Astrocyte (in vitro differentiated cells and primary cell): ENCODE measurements at regions not wholly inside any gene's neighbourhood (a gene's known extent, or its start where the extent isn't known, plus 50 kb on each side); places are given as distances from the start of the nearest gene placed in this dataset.

Source experiments
- DNase-seq: peaks from one replicate; pipeline ENCODE4 v3.0.0-alpha.2; 2010; ENCODE audit warnings: low read depth
- FAIRE-seq: peaks from 2 replicates; lab custom pipeline; 2011; peaks lifted over from hg19 to GRCh38; lab: Jason Lieb, UNC
- H2AFZ ChIP-seq: 2 replicates; pipeline ENCODE4 v1.6.0; 2012; ENCODE audit warnings: low read depth, low read length, inconsistent platforms
- H3K27ac ChIP-seq: 2 replicates; pipeline ENCODE4 v1.5.1; 2011; ENCODE audit warnings: low read depth, low read length, inconsistent platforms
- H3K27me3 ChIP-seq: 2 replicates; pipeline ENCODE4 v1.6.0; 2011; ENCODE audit warnings: low read length, inconsistent platforms; ENCODE audit not compliant: insufficient read depth
- H3K36me3 ChIP-seq: 2 replicates; pipeline ENCODE4 v1.5.1; 2011; ENCODE audit warnings: low read length, inconsistent platforms; ENCODE audit not compliant: insufficient read depth
- H3K4me1 ChIP-seq: 2 replicates; pipeline ENCODE4 v1.5.1; 2011; ENCODE audit warnings: low read length, inconsistent platforms; ENCODE audit not compliant: insufficient read depth
- H3K4me2 ChIP-seq: 2 replicates; pipeline ENCODE4 v1.6.0; 2012; ENCODE audit warnings: low read length, inconsistent platforms
- H3K4me3 ChIP-seq: 2 replicates; pipeline ENCODE4 v1.5.1; 2011; ENCODE audit warnings: low read depth, mild to moderate bottlenecking, low read length, inconsistent platforms; ENCODE audit not compliant: insufficient read depth
- H3K79me2 ChIP-seq: 2 replicates; pipeline ENCODE4 v1.6.0; 2012; ENCODE audit warnings: mild to moderate bottlenecking, low read length, inconsistent platforms; ENCODE audit not compliant: insufficient read depth
- H3K9ac ChIP-seq: 2 replicates; pipeline ENCODE4 v1.6.0; 2012; ENCODE audit warnings: mild to moderate bottlenecking, low read length, inconsistent platforms
- H3K9me3 ChIP-seq: 2 replicates; pipeline ENCODE4 v1.5.1; 2012; ENCODE audit warnings: low read depth, mild to moderate bottlenecking, low read length, inconsistent platforms; ENCODE audit not compliant: insufficient read depth
- H4K20me1 ChIP-seq: 2 replicates; pipeline ENCODE4 v1.6.0; 2012; ENCODE audit warnings: low read length, inconsistent platforms; ENCODE audit not compliant: insufficient read depth
- H3K27ac Mint-ChIP-seq: one replicate; pipeline ENCODE4 v1.8.0; 2021; ENCODE audit warnings: mild to moderate bottlenecking, mixed read lengths; ENCODE audit not compliant: unreplicated experiment
- H3K27me3 Mint-ChIP-seq: one replicate; pipeline ENCODE4 v1.8.0; 2021; ENCODE audit warnings: low read depth, mixed read lengths; ENCODE audit not compliant: unreplicated experiment
- H3K36me3 Mint-ChIP-seq: one replicate; pipeline ENCODE4 v1.8.0; 2021; ENCODE audit warnings: low read depth, mixed read lengths; ENCODE audit not compliant: unreplicated experiment
- H3K4me1 Mint-ChIP-seq: one replicate; pipeline ENCODE4 v1.8.0; 2021; ENCODE audit warnings: low read depth, mixed read lengths; ENCODE audit not compliant: unreplicated experiment
- H3K4me3 Mint-ChIP-seq: one replicate; pipeline ENCODE4 v1.8.0; 2021; ENCODE audit warnings: mild to moderate bottlenecking, moderate library complexity, mixed read lengths; ENCODE audit not compliant: unreplicated experiment
- H3K9me3 Mint-ChIP-seq: one replicate; pipeline ENCODE4 v1.8.0; 2021; ENCODE audit warnings: mild to moderate bottlenecking, mixed read lengths; ENCODE audit not compliant: unreplicated experiment
- EZH2 ChIP-seq: IDR thresholded peaks from 2 replicates; pipeline ENCODE4 v1.6.1; 2012; ENCODE audit warnings: mild to moderate bottlenecking, low read length, inconsistent platforms; ENCODE audit not compliant: insufficient read depth
- TF ChIP-seq, protein P1 (sequence below): IDR thresholded peaks from 2 replicates; pipeline ENCODE4 v1.5.1; 2011; ENCODE audit warnings: low read depth, mild to moderate bottlenecking, inconsistent platforms, low read length, moderate library complexity; ENCODE audit not compliant: insufficient read depth

DNA sequence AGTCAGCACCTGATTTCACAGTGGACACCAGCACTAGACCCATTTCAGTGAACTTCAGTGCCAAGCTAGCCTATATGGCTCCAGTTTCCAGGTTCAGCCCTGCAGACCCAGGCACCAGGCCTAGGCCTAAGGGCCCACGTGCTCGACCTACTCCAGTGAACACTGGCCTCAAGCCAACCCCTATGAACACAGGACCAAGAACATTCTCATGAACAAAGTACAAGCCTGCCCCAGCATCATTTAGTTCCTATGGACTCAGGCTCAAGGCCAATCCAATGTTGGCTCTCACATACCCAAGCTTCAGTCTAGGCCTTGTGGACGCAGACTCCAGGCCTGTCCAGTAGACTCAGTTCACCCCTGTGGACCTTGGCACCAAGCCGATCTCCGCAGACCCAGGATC lies 385.5 kb downstream of the DHX35 start:
- Histone ChIP-seq H4K20me1 (no peaks in the 10 kb centered on the region), H3K4me3 (no peak overlapping the region), H3K36me3 (no peaks in the 10 kb centered on the region), H3K9me3 (peaks cover 6% of the 10 kb centered on the region), H2AFZ (no peak overlapping the region), H3K4me2 (no peak overlapping the region), H3K4me1 (no peaks in the 10 kb centered on the region), H3K9ac (no peak overlapping the region), H3K27ac (no peak overlapping the region), H3K27me3 (no peaks in the 10 kb centered on the region), H3K79me2 (no peaks in the 10 kb centered on the region)
- Mint-ChIP-seq H3K9me3 (peaks cover 15% of the 10 kb centered on the region), H3K4me1 (no peaks in the 10 kb centered on the region), H3K27me3 (peaks cover 4% of the 10 kb centered on the region), H3K27ac (no peak overlapping the region), H3K4me3 (no peak overlapping the region), H3K36me3 (no peaks in the 10 kb centered on the region)
- no peak for FAIRE-seq
- no peak for DNase-seq
- TF ChIP-seq EZH2: no peak
- TF ChIP-seq, protein P1, sequence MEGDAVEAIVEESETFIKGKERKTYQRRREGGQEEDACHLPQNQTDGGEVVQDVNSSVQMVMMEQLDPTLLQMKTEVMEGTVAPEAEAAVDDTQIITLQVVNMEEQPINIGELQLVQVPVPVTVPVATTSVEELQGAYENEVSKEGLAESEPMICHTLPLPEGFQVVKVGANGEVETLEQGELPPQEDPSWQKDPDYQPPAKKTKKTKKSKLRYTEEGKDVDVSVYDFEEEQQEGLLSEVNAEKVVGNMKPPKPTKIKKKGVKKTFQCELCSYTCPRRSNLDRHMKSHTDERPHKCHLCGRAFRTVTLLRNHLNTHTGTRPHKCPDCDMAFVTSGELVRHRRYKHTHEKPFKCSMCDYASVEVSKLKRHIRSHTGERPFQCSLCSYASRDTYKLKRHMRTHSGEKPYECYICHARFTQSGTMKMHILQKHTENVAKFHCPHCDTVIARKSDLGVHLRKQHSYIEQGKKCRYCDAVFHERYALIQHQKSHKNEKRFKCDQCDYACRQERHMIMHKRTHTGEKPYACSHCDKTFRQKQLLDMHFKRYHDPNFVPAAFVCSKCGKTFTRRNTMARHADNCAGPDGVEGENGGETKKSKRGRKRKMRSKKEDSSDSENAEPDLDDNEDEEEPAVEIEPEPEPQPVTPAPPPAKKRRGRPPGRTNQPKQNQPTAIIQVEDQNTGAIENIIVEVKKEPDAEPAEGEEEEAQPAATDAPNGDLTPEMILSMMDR: no peak

DNA sequence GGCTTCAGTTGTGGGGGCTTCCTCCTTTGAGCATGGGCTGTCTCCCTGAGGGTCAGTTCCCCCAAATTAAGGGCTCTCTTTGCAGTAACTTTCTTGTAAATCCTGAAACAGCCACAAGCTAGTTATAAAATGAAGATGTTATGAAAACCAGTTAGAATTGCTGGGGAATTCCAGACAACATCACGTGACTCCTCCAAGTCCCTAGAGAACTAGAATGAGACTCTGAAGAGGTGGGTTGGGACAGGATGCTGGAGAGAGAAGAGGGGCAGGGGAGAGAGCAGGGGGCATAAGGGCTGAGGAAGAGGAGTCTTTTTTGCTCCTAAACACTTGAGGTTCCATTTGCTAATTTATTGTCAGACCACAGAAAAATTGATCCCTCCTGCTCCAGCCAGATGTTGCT lies 380.3 kb downstream of the DHX35 start:
- Histone ChIP-seq H3K27ac (no peak overlapping the region), H3K79me2 (no peaks in the 10 kb centered on the region), H4K20me1 (no peaks in the 10 kb centered on the region), H3K4me3 (no peak overlapping the region), H3K9ac (no peak overlapping the region), H3K36me3 (no peaks in the 10 kb centered on the region), H3K27me3 (no peaks in the 10 kb centered on the region), H3K4me1 (no peaks in the 10 kb centered on the region), H3K9me3 (peaks cover 3% of the 10 kb centered on the region), H2AFZ (no peak overlapping the region), H3K4me2 (no peak overlapping the region)
- Mint-ChIP-seq H3K27ac (no peak overlapping the region), H3K36me3 (no peaks in the 10 kb centered on the region), H3K27me3 (peaks cover 4% of the 10 kb centered on the region), H3K4me1 (peaks cover 5% of the 10 kb centered on the region), H3K9me3 (peaks cover 8% of the 10 kb centered on the region), H3K4me3 (no peak overlapping the region)
- TF ChIP-seq EZH2: no peak
- TF ChIP-seq, protein P1: no peak
- DNase-seq (no peak), FAIRE-seq (no peak)

DNA sequence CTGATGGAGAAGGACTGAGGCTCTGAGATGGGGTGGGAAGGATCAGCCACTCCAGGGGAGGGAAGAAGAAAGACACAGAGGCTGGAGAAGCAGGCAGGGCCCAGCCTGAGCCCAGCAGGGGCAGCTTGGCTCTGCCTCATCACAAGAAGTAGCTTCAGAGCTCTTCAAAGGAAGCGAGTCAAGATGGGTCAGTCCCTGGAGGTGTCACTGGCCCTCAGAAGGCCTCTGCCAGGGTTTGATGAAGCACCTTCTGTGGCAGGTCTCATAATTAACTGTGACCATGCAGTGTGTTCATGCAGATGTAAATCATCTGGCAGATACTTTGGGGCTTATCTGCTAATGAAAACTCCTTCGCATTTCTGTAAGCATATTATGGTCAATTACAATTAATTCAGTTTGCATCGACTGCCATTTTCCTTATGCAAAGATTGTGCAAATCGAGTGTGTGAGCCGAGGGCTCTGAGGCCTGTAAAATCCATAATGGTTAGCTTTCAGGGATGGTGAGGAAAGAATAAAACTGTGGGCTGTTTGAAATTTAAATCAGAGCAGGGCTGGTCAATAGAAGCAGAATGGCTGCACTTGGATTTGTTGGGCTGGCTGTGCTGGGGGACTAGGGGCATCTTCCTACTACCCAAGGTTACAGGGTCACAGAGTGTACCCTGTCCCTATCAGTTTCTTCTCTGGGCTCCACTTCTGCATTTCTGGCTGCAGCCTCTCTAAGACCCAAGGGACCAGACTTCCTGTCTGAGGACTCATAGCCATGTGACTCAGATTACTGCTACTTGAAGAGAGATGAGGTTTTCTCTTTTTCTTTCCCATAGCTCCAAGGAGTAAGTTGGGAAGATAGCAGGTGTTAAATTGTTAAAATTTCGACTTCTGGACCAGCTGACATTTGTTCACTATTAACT lies 376.6 kb downstream of the DHX35 start:
- no peak for FAIRE-seq
- no peak overlapping the region for H3K27ac Mint-ChIP-seq
- no peaks in the 10 kb centered on the region for H3K36me3 Mint-ChIP-seq

More for the DNA sequence above, 376.6 kb downstream of the DHX35 start:
- H3K4me3 ChIP-seq: no peak overlapping the region
- H3K36me3 ChIP-seq: no peaks in the 10 kb centered on the region
- H3K27me3 Mint-ChIP-seq: peaks cover 9% of the 10 kb centered on the region
- peaks cover 5% of the 10 kb centered on the region for H3K9me3 Mint-ChIP-seq
- H3K27ac ChIP-seq: no peak overlapping the region
- no peak overlapping the region for H3K4me2 ChIP-seq
- peaks cover 3% of the 10 kb centered on the region for H3K9me3 ChIP-seq
- peaks cover 5% of the 10 kb centered on the region for H3K4me1 Mint-ChIP-seq
- TF ChIP-seq, protein P1: no peak
- no peak for TF ChIP-seq EZH2
- no peak overlapping the region for H3K9ac ChIP-seq
- DNase-seq: no peak
- no peaks in the 10 kb centered on the region for H3K79me2 ChIP-seq
- no peak overlapping the region for H3K4me3 Mint-ChIP-seq
- no peak overlapping the region for H2AFZ ChIP-seq
- H4K20me1 ChIP-seq: no peaks in the 10 kb centered on the region
- no peaks in the 10 kb centered on the region for H3K4me1 ChIP-seq
- H3K27me3 ChIP-seq: no peaks in the 10 kb centered on the region
